Breast epithelium (tissue), 4 donors: ENCODE measurements at regions not wholly inside any gene's neighbourhood (a gene's known extent, or its start where the extent isn't known, plus 50 kb on each side); places are given as distances from the start of the nearest gene placed in this dataset.

Experiments
- DNase-seq, 2 donors: peaks; one replicate each; pipeline ENCODE4 v3.0.0-alpha.2; 2019; ENCODE audit warnings: low spot score in 2 of 2
- H3K27ac ChIP-seq, 2 donors: fragments of 200-600 bp; sonication (generic) in 1 of 2; one replicate each; pipeline ENCODE4 v1.5.1; 2016 to 2019; ENCODE audit warnings: mild to moderate bottlenecking in 1 of 2
- H3K27me3 ChIP-seq, 2 donors: fragments of 200-600 bp; sonication (generic) in 1 of 2; one replicate each; pipeline versions ENCODE4 v1.5.1 to v1.6.0; 2017 to 2019; ENCODE audit warnings: control low read depth in 1 of 2, mild to moderate bottlenecking in 1 of 2
- H3K36me3 ChIP-seq: fragments of 200-600 bp; one replicate; pipeline ENCODE4 v1.5.1; 2019
- H3K4me1 ChIP-seq, 2 donors: fragments of 200-600 bp; sonication (generic); one replicate each; pipeline ENCODE4 v1.5.1; 2016 to 2019; ENCODE audit warnings: control low read depth in 1 of 2
- H3K4me3 ChIP-seq, 3 donors: fragments of 200-600 bp; sonication (generic); 1 replicate in 2 of 3; 2 replicates in 1 of 3; pipeline ENCODE4 v1.5.1; 2016 to 2019; ENCODE audit warnings: mild to moderate bottlenecking in 3 of 3, moderate library complexity in 2 of 3
- H3K9me3 ChIP-seq, 2 donors: fragments of 200-600 bp; sonication (generic) in 1 of 2; one replicate each; pipeline ENCODE4 v1.5.1; 2016 to 2019; ENCODE audit warnings: control low read depth in 1 of 2
- POLR2A ChIP-seq: fragments of 450-650 bp; IDR thresholded peaks from one replicate; pipeline ENCODE4 v1.6.1; 2016; ENCODE audit warnings: antibody characterized with exemption, mild to moderate bottlenecking, moderate library complexity
- POLR2AphosphoS5 ChIP-seq, 3 donors: sonication (generic); formaldehyde crosslinking; IDR thresholded peaks; one replicate each; pipeline ENCODE4 v1.6.1; 2017; ENCODE audit warnings: antibody characterized with exemption in 3 of 3
- intact Hi-C: fragments of 100-400 bp; cut with DNase I; formaldehyde crosslinking; loops from one replicate; pipeline ENCODE4 v1.15.1; 2023; ENCODE audit warnings: low total_unique reads
- TF ChIP-seq, protein P1 (sequence below), 3 donors: fragments of 450-650 bp; IDR thresholded peaks; one replicate each; pipeline ENCODE4 v1.5.1; 2016 to 2017; ENCODE audit warnings: antibody characterized with exemption in 3 of 3, mild to moderate bottlenecking in 3 of 3, moderate library complexity in 3 of 3

DNA sequence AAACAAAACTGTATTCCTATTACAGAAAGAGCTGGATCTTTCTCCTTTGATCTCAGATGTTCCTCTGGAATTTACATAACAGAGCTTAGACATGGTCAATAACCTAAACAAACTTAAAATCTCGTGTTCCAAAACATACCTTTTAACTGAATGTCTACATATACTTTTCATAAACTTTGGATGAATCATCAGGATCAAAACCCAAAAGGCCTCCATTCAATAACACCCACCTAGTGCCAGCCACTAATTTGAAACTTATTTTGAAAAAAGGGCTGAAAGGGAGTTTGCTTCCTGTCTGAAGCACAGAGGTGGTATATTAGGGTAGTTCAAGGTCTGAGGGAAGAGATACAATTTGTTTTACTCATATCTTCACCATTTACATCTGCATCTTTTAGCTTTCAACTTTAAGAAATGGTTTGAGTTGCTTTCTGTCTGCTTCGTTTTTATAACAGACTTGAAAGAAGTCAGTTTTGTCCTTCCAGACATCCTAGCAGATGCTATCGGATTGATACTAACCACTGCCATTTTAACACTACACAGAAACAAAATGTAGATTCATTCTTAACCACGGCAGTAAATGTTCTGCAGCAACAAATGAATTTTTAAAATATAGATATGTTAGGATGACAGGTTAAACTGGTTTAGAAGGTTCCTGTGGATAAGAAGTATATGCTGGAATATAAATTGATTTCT is 242.8 kb upstream of the DKK2 start:
- no peak for DNase-seq
- no peaks in the 10 kb centered on the region for H3K27me3 ChIP-seq
- no peak overlapping the region for H3K4me3 ChIP-seq
- H3K9me3 ChIP-seq, result no peaks in the 10 kb centered on the region
- intact Hi-C loops, result no loop called here
- no peaks in the 10 kb centered on the region for H3K4me1 ChIP-seq
- TF ChIP-seq POLR2AphosphoS5 (IDR thresholded peaks at IDR 0.05), result no peak
- TF ChIP-seq, protein P1, sequence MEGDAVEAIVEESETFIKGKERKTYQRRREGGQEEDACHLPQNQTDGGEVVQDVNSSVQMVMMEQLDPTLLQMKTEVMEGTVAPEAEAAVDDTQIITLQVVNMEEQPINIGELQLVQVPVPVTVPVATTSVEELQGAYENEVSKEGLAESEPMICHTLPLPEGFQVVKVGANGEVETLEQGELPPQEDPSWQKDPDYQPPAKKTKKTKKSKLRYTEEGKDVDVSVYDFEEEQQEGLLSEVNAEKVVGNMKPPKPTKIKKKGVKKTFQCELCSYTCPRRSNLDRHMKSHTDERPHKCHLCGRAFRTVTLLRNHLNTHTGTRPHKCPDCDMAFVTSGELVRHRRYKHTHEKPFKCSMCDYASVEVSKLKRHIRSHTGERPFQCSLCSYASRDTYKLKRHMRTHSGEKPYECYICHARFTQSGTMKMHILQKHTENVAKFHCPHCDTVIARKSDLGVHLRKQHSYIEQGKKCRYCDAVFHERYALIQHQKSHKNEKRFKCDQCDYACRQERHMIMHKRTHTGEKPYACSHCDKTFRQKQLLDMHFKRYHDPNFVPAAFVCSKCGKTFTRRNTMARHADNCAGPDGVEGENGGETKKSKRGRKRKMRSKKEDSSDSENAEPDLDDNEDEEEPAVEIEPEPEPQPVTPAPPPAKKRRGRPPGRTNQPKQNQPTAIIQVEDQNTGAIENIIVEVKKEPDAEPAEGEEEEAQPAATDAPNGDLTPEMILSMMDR (IDR thresholded peaks at IDR 0.05), result no peak
- TF ChIP-seq POLR2A, result no peak
- H3K27ac ChIP-seq, result no peak overlapping the region
- no peaks in the 10 kb centered on the region for H3K36me3 ChIP-seq

DNA sequence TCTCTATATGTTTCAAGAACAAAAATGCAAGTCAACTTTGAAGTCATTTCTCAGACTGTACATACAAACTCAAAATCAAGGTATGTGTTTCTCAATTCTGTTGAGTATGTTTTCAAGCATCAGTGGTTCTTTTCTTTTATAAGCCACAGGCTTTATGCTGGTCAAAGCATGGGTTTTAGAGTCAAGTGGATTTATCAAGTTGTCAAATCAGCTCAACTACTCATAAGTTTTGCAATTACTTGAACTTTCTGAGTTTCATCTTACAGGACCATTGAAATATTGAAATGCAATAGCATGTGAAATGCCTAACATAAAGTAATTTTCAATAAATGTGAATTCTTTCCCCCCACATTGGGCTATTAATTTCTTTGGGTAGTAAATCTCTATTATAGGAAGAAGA is 239.9 kb upstream of the DKK2 start:
- Histone ChIP-seq H3K4me3 (no peak overlapping the region), H3K4me1 (no peaks in the 10 kb centered on the region), H3K36me3 (no peaks in the 10 kb centered on the region), H3K9me3 (no peaks in the 10 kb centered on the region), H3K27ac (no peak overlapping the region), H3K27me3 (no peaks in the 10 kb centered on the region)
- intact Hi-C loops, result no loop called here
- no peak for DNase-seq
- TF ChIP-seq, protein P1 (IDR thresholded peaks at IDR 0.05), result no peak
- TF ChIP-seq POLR2A (no peak), POLR2AphosphoS5 (IDR thresholded peaks at IDR 0.05) (no peak)

DNA sequence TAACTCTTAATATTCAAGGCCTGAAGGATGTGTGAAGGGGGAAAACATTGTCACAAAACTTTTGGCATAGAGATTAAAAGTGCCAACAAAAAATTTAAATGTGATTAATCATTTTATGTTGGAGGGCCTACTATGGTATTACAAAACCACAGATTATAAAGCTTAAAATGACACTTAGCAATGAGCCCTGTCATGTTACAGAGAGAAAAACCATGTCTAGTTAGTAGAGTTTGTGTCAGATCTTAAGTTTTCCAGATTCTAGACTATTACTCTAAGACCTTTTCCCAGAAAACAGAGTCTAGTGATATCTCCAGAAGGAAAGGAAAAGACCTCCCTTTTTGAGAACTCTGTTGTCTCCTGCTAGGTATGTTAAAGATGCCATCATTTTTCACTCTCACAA is 239.1 kb upstream of the DKK2 start:
- DNase-seq, result no peak
- Histone ChIP-seq H3K27ac (no peak overlapping the region), H3K36me3 (no peaks in the 10 kb centered on the region), H3K4me3 (no peak overlapping the region), H3K27me3 (no peaks in the 10 kb centered on the region), H3K9me3 (peaks cover 0 to 5% of the 10 kb centered on the region in 2 donors), H3K4me1 (no peaks in the 10 kb centered on the region)
- no peak for TF ChIP-seq POLR2A
- no peak for TF ChIP-seq POLR2AphosphoS5 (IDR thresholded peaks at IDR 0.05)
- TF ChIP-seq, protein P1 (IDR thresholded peaks at IDR 0.05), result no peak
- intact Hi-C loops, result no loop called here

DNA sequence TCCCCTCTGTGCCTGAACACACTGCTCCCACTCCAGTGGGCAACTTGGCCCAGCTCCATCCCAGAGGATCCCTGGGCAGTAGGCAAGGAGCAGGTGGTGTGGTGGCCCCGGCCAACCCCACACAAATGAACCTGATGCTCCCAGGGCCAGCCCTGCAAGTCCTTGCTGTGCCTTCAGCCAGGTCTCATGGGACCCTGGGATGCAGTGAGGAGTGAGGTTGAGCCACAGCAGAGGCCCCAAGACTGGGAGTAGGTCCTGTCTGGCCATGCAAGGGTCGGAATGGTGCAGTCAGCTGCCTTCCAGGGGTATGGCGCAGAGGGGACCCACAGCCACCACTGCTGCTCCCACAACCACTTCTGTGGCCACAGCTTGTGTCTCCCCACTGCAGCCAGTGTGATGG is 234.5 kb upstream of the DKK2 start:
- Histone ChIP-seq H3K9me3 (peaks cover 7% of the 10 kb centered on the region in 2 donors), H3K27ac (no peak overlapping the region), H3K4me3 (no peak overlapping the region), H3K36me3 (no peaks in the 10 kb centered on the region), H3K27me3 (no peaks in the 10 kb centered on the region), H3K4me1 (no peaks in the 10 kb centered on the region)
- intact Hi-C loops, result no loop called here
- TF ChIP-seq, protein P1 (IDR thresholded peaks at IDR 0.05), result no peak
- TF ChIP-seq POLR2AphosphoS5 (IDR thresholded peaks at IDR 0.05) (no peak), POLR2A (no peak)
- no peak for DNase-seq

DNA sequence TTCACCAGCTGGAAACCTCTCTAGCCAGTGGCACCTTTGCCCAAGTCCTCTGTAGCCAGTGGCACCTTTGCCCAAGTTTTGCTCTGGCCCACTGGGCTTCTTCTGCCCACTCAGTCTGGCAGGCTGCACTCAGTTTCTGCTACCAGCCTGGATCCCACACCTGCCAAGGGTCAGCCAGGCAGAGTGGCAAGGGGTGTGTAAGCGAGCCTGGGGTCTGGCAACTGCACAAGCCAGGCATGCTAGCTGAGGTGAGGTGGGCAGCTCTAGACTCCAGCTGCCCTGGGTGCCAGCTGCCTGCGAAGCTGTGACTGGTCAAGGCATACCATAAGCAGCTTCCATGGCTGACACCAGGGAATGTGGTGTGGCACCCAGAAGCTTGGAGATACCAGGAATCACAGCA is 233.1 kb upstream of the DKK2 start:
- Histone ChIP-seq H3K9me3 (peaks cover 7% of the 10 kb centered on the region in 2 donors), H3K36me3 (no peaks in the 10 kb centered on the region), H3K4me1 (no peaks in the 10 kb centered on the region), H3K27ac (no peak overlapping the region), H3K27me3 (no peaks in the 10 kb centered on the region), H3K4me3 (no peak overlapping the region)
- TF ChIP-seq POLR2A (no peak), POLR2AphosphoS5 (IDR thresholded peaks at IDR 0.05) (no peak)
- TF ChIP-seq, protein P1 (IDR thresholded peaks at IDR 0.05), result no peak
- intact Hi-C loops, result no loop called here
- no peak for DNase-seq
